GM06990 (cell line): ENCODE measurements at regions not wholly inside any gene's neighbourhood (a gene's known extent, or its start where the extent isn't known, plus 50 kb on each side); places are given as distances from the start of the nearest gene placed in this dataset.

Source experiments
- DNase-seq: peaks from one replicate; pipeline ENCODE4 v3.0.0-alpha.2; 2011; ENCODE audit not compliant: insufficient read length; ENCODE audit errors: extremely low read depth
- H3K27me3 ChIP-seq: replicated peaks from 2 replicates; pipeline ENCODE4 v1.6.0; 2011; ENCODE audit warnings: low read length; ENCODE audit not compliant: control insufficient read depth, insufficient read depth
- H3K36me3 ChIP-seq: 2 replicates; pipeline ENCODE4 v1.5.1; 2011; ENCODE audit warnings: low read length; ENCODE audit not compliant: control insufficient read depth, insufficient read depth
- H3K4me3 ChIP-seq: replicated peaks from 2 replicates; pipeline ENCODE4 v1.5.1; 2011; ENCODE audit warnings: low read depth, mild to moderate bottlenecking, control low read depth, low read length
- TF ChIP-seq, protein P1 (sequence below): IDR thresholded peaks from 2 replicates; pipeline ENCODE4 v1.5.1; 2011; ENCODE audit warnings: low read length, control low read depth, mild to moderate bottlenecking, inconsistent platforms; ENCODE audit not compliant: insufficient read depth, poor library complexity, severe bottlenecking

GRCh38 chr12:63018273-63018672 is 83.3 kb upstream of the PPM1H start:
- TF ChIP-seq, protein P1, sequence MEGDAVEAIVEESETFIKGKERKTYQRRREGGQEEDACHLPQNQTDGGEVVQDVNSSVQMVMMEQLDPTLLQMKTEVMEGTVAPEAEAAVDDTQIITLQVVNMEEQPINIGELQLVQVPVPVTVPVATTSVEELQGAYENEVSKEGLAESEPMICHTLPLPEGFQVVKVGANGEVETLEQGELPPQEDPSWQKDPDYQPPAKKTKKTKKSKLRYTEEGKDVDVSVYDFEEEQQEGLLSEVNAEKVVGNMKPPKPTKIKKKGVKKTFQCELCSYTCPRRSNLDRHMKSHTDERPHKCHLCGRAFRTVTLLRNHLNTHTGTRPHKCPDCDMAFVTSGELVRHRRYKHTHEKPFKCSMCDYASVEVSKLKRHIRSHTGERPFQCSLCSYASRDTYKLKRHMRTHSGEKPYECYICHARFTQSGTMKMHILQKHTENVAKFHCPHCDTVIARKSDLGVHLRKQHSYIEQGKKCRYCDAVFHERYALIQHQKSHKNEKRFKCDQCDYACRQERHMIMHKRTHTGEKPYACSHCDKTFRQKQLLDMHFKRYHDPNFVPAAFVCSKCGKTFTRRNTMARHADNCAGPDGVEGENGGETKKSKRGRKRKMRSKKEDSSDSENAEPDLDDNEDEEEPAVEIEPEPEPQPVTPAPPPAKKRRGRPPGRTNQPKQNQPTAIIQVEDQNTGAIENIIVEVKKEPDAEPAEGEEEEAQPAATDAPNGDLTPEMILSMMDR, result no peak
- H3K36me3 ChIP-seq, result no peaks in the 10 kb centered on the region
- no peak overlapping the region for H3K4me3 ChIP-seq
- no peaks in the 10 kb centered on the region for H3K27me3 ChIP-seq
- no peak for DNase-seq

DNA sequence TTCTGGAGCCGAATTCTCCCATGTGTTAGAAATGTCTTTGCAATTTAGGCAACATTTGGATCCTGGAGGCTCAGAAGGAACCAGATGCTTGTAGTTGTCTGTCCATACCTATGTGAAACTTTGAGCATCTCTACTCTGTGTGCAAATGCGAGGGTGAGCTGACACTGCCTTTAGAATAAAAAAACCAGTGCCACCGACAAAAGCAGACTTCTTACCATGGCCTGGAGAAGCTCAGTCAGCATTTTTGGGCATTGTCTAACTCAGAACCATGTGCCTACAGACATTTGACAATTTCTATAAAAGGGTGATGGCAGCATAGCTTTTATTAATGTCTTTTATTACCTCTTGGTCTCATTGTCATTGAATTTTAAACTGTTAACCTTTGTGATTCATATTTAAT is 78.4 kb upstream of the PPM1H start:
- TF ChIP-seq, protein P1, result no peak
- no peak for DNase-seq
- no peak overlapping the region for H3K4me3 ChIP-seq
- no peaks in the 10 kb centered on the region for H3K36me3 ChIP-seq
- H3K27me3 ChIP-seq, result no peaks in the 10 kb centered on the region; the same call in none of the 2 replicates

GRCh38 chr12:63010698-63011097 is 75.7 kb upstream of the PPM1H start:
- no peak for DNase-seq
- TF ChIP-seq, protein P1, result no peak
- Histone ChIP-seq H3K27me3 (no peaks in the 10 kb centered on the region; the same call in none of the 2 replicates), H3K36me3 (no peaks in the 10 kb centered on the region), H3K4me3 (no peak overlapping the region)

GRCh38 chr12:63008372-63008771 is 73.4 kb upstream of the PPM1H start:
- Histone ChIP-seq H3K4me3 (no peak overlapping the region), H3K36me3 (no peaks in the 10 kb centered on the region), H3K27me3 (no peaks in the 10 kb centered on the region; the same call in none of the 2 replicates)
- TF ChIP-seq, protein P1, result no peak
- no peak for DNase-seq

- DNase-seq, result no peak
- H3K4me3 ChIP-seq, result no peak overlapping the region
- TF ChIP-seq, protein P1, result no peak
Measured at GRCh38 chr12:63007726-63008125, 72.8 kb upstream of the PPM1H start.

DNA sequence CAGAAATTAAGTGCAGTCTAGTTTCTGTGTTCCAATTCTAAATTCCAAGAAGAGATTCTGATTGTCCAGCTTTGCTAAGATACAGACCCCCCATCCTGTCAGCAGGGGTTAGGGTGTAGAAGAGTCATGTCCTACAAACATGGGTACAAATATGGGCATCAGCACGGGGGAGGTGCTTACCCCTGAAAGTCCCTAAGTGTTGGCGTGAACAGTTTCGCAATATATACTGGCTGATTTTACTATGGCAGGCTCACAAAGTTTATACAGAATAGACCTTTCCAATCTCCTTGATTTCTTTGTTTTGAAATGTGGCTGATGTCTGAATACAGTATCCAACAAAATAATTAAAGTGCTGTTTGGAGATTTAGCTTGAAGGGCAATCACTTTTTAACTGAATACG is 71.6 kb upstream of the PPM1H start:
- no peak overlapping the region for H3K4me3 ChIP-seq
- no peak for DNase-seq
- no peaks in the 10 kb centered on the region; the same call in 1 of the 2 replicates for H3K27me3 ChIP-seq
- TF ChIP-seq, protein P1, result no peak
- no peaks in the 10 kb centered on the region for H3K36me3 ChIP-seq

More at GRCh38 chr12:63007726-63008125, 72.8 kb upstream of the PPM1H start:
- H3K27me3 ChIP-seq, result no peaks in the 10 kb centered on the region; the same call in none of the 2 replicates
- H3K36me3 ChIP-seq, result no peaks in the 10 kb centered on the region
